ENCODE measurements at regions not wholly inside any gene's neighbourhood (a gene's known extent, or its start where the extent isn't known, plus 50 kb on each side); places are given as distances from the start of the nearest gene placed in this dataset.

- H3K9me3 ChIP-seq (ENCODE audit: low read length): no peaks in the 10 kb centered on the region
- H3K4me3 ChIP-seq (ENCODE audit: low read depth, low read length, poor library complexity, severe bottlenecking): no peak overlapping the region
- no peaks in the 10 kb centered on the region for H3K79me2 ChIP-seq (ENCODE audit: insufficient read depth, low read length)
- no peaks in the 10 kb centered on the region for H3K36me3 ChIP-seq (ENCODE audit: insufficient read depth, low read length)
- H3K9ac ChIP-seq (ENCODE audit: low read length): no peak overlapping the region
- no peaks in the 10 kb centered on the region for H3K4me1 ChIP-seq (ENCODE audit: insufficient read depth, low read length, severe bottlenecking)
- no peak for TF ChIP-seq EZH2 (IDR thresholded peaks at IDR 0.05; ENCODE audit: borderline replicate concordance, low read length)
- no peak for TF ChIP-seq CTCF (IDR thresholded peaks at IDR 0.05; ENCODE audit: low read length)
- H3F3A ChIP-seq (ENCODE audit: insufficient read depth, low read length): no peaks in the 10 kb centered on the region
- no peaks in the 10 kb centered on the region for H4K20me1 ChIP-seq (ENCODE audit: insufficient read depth, low read length)
- no peak overlapping the region for H3K4me2 ChIP-seq (ENCODE audit: low read length)
- H3K27me3 ChIP-seq (ENCODE audit: insufficient read depth, low read length): no peaks in the 10 kb centered on the region
- H3K27ac ChIP-seq (ENCODE audit: low read depth, low read length, poor library complexity, severe bottlenecking): no peak overlapping the region
- H3K9me2 ChIP-seq (ENCODE audit: low read depth, low read length): no peaks in the 10 kb centered on the region
- no peak overlapping the region for H2AFZ ChIP-seq (ENCODE audit: low read length)
Measured at GRCh38 chr12:45131506-45131905, 80.6 kb upstream of the DBX2 start.

- Histone ChIP-seq H2AFZ (ENCODE audit: low read length) (no peak overlapping the region), H3K4me1 (ENCODE audit: insufficient read depth, low read length, severe bottlenecking) (no peaks in the 10 kb centered on the region), H3K4me2 (ENCODE audit: low read length) (no peak overlapping the region), H3F3A (ENCODE audit: insufficient read depth, low read length) (no peaks in the 10 kb centered on the region), H3K4me3 (ENCODE audit: low read depth, low read length, poor library complexity, severe bottlenecking) (no peak overlapping the region), H4K20me1 (ENCODE audit: insufficient read depth, low read length) (no peaks in the 10 kb centered on the region), H3K27ac (ENCODE audit: low read depth, low read length, poor library complexity, severe bottlenecking) (no peak overlapping the region), H3K36me3 (ENCODE audit: insufficient read depth, low read length) (no peaks in the 10 kb centered on the region), H3K79me2 (ENCODE audit: insufficient read depth, low read length) (no peaks in the 10 kb centered on the region), H3K9ac (ENCODE audit: low read length) (no peak overlapping the region), H3K9me2 (ENCODE audit: low read depth, low read length) (no peaks in the 10 kb centered on the region), H3K27me3 (ENCODE audit: insufficient read depth, low read length) (no peaks in the 10 kb centered on the region), H3K9me3 (ENCODE audit: low read length) (no peaks in the 10 kb centered on the region)
- no peak for TF ChIP-seq CTCF (IDR thresholded peaks at IDR 0.05; ENCODE audit: low read length)
- TF ChIP-seq EZH2 (IDR thresholded peaks at IDR 0.05; ENCODE audit: borderline replicate concordance, low read length): no peak
Measured at GRCh38 chr12:45138609-45139008, 77.3 kb upstream of the ANO6 start.

GRCh38 chr12:45148006-45148405 lies 67.9 kb upstream of the ANO6 start:
- TF ChIP-seq EZH2 (IDR thresholded peaks at IDR 0.05; ENCODE audit: borderline replicate concordance, low read length): no peak
- no peak for TF ChIP-seq CTCF (IDR thresholded peaks at IDR 0.05; ENCODE audit: low read length)
- no peak overlapping the region for H3K27ac ChIP-seq (ENCODE audit: low read depth, low read length, poor library complexity, severe bottlenecking)
- H3F3A ChIP-seq (ENCODE audit: insufficient read depth, low read length): no peaks in the 10 kb centered on the region
- H2AFZ ChIP-seq (ENCODE audit: low read length): no peak overlapping the region
- H3K4me1 ChIP-seq (ENCODE audit: insufficient read depth, low read length, severe bottlenecking): no peaks in the 10 kb centered on the region
- H3K9me2 ChIP-seq (ENCODE audit: low read depth, low read length): no peaks in the 10 kb centered on the region
- H3K4me3 ChIP-seq (ENCODE audit: low read depth, low read length, poor library complexity, severe bottlenecking): no peak overlapping the region
- H3K79me2 ChIP-seq (ENCODE audit: insufficient read depth, low read length): no peaks in the 10 kb centered on the region
- no peak overlapping the region for H3K9ac ChIP-seq (ENCODE audit: low read length)
- H3K27me3 ChIP-seq (ENCODE audit: insufficient read depth, low read length): no peaks in the 10 kb centered on the region; the same call in 1 of the 2 replicates
- no peaks in the 10 kb centered on the region for H3K9me3 ChIP-seq (ENCODE audit: low read length)
- H3K36me3 ChIP-seq (ENCODE audit: insufficient read depth, low read length): no peaks in the 10 kb centered on the region
- no peaks in the 10 kb centered on the region for H4K20me1 ChIP-seq (ENCODE audit: insufficient read depth, low read length)
- no peak overlapping the region for H3K4me2 ChIP-seq (ENCODE audit: low read length)
